ENCODE measurements at regions not wholly inside any gene's neighbourhood (a gene's known extent, or its start where the extent isn't known, plus 50 kb on each side); places are given as distances from the start of the nearest gene placed in this dataset.

- no peak overlapping the region for H3K4me3 ChIP-seq (ENCODE audit: low read depth, low read length)
- in situ Hi-C loops (cut with HindIII; ENCODE audit: low sequenced_read_pairs) = no loop called here
- no peak for TF ChIP-seq CTCF (IDR thresholded peaks at IDR 0.05; ENCODE audit: low read depth, low read length)
- DNase-seq (ENCODE audit: low read depth, low spot score) = no peak
Observed at GRCh38 chr1:218775501-218776021, 398.1 kb upstream of the LYPLAL1 start.

GRCh38 chr1:218778257-218779126 lies 395.2 kb upstream of the LYPLAL1 start:
- no peak for TF ChIP-seq CTCF (IDR thresholded peaks at IDR 0.05; ENCODE audit: low read depth, low read length)
- no peak for DNase-seq (ENCODE audit: low read depth, low spot score)
- no peak overlapping the region for H3K4me3 ChIP-seq (ENCODE audit: low read depth, low read length)
- in situ Hi-C loops (cut with HindIII; ENCODE audit: low sequenced_read_pairs) = no loop called here

GRCh38 chr1:218779341-218780100 lies 394.2 kb upstream of the LYPLAL1 start:
- DNase-seq (ENCODE audit: low read depth, low spot score) = peak; percentile 50
- H3K4me3 ChIP-seq (ENCODE audit: low read depth, low read length) = no peak overlapping the region
- TF ChIP-seq CTCF (IDR thresholded peaks at IDR 0.05; ENCODE audit: low read depth, low read length) = no peak
- in situ Hi-C loops (cut with HindIII; ENCODE audit: low sequenced_read_pairs) = no loop called here

GRCh38 chr1:218783131-218783530 lies 390.5 kb upstream of the LYPLAL1 start:
- in situ Hi-C loops (cut with HindIII; ENCODE audit: low sequenced_read_pairs) = no loop called here
- no peak for TF ChIP-seq CTCF (IDR thresholded peaks at IDR 0.05; ENCODE audit: low read depth, low read length)
- no peak overlapping the region for H3K4me3 ChIP-seq (ENCODE audit: low read depth, low read length)
- DNase-seq (ENCODE audit: low read depth, low spot score) = no peak

- in situ Hi-C loops (cut with HindIII; ENCODE audit: low sequenced_read_pairs) = no loop called here
- no peak for TF ChIP-seq CTCF (IDR thresholded peaks at IDR 0.05; ENCODE audit: low read depth, low read length)
- H3K4me3 ChIP-seq (ENCODE audit: low read depth, low read length) = no peak overlapping the region
- DNase-seq (ENCODE audit: low read depth, low spot score) = no peak
Observed at GRCh38 chr1:218783916-218784315, 389.8 kb upstream of the LYPLAL1 start.

GRCh38 chr1:218785928-218786327 lies 387.8 kb upstream of the LYPLAL1 start:
- in situ Hi-C loops (cut with HindIII; ENCODE audit: low sequenced_read_pairs) = no loop called here
- no peak overlapping the region for H3K4me3 ChIP-seq (ENCODE audit: low read depth, low read length)
- TF ChIP-seq CTCF (IDR thresholded peaks at IDR 0.05; ENCODE audit: low read depth, low read length) = no peak
- peak; percentile 86 for DNase-seq (ENCODE audit: low read depth, low spot score)

Data from astrocyte of the spinal cord (primary cell).